ENCODE measurements at regions not wholly inside any gene's neighbourhood (a gene's known extent, or its start where the extent isn't known, plus 50 kb on each side); places are given as distances from the start of the nearest gene placed in this dataset.

GRCh38 chr14:27371209-27371608, 773.4 kb upstream of the NOVA1 start:
- intact Hi-C loops (cut with DNase I): no loop called here

GRCh38 chr14:27371868-27372267, 774.0 kb upstream of the NOVA1 start:
- no peaks in the 10 kb centered on the region for H3K27me3 ChIP-seq
- H3K4me1 ChIP-seq: no peaks in the 10 kb centered on the region
- H3K36me3 ChIP-seq: no peaks in the 10 kb centered on the region
- H3K27ac ChIP-seq: no peak overlapping the region
- no peaks in the 10 kb centered on the region for H3K9me3 ChIP-seq
- H3K4me3 ChIP-seq (replicated peaks in 1 of 3): no peak overlapping the region
- WGBS, 2 donors: 77 to 82% methylated on average over 4 of the region's 4 CpGs
- intact Hi-C loops (cut with DNase I): no loop called here
- no peak for DNase-seq
- TF ChIP-seq CTCF (IDR thresholded peaks at IDR 0.05) (no peak), POLR2A (IDR thresholded peaks at IDR 0.05) (no peak)

More at GRCh38 chr14:27371209-27371608, 773.4 kb upstream of the NOVA1 start:
- DNase-seq: no peak
- WGBS, 2 donors: 93 to 95% methylated on average over 4 of the region's 4 CpGs
- Histone ChIP-seq H3K36me3 (no peaks in the 10 kb centered on the region), H3K4me1 (no peaks in the 10 kb centered on the region), H3K27me3 (no peaks in the 10 kb centered on the region), H3K4me3 (replicated peaks in 1 of 3) (no peak overlapping the region), H3K27ac (no peak overlapping the region), H3K9me3 (no peaks in the 10 kb centered on the region)
- no peak for TF ChIP-seq CTCF (IDR thresholded peaks at IDR 0.05)
- no peak for TF ChIP-seq POLR2A (IDR thresholded peaks at IDR 0.05)

- intact Hi-C loops (cut with DNase I): no loop called here
- DNase-seq: no peak
- no peaks in the 10 kb centered on the region for H3K27me3 ChIP-seq
- H3K27ac ChIP-seq: no peak overlapping the region
- no peak for TF ChIP-seq POLR2A (IDR thresholded peaks at IDR 0.05)
- TF ChIP-seq CTCF (IDR thresholded peaks at IDR 0.05): no peak
- no peaks in the 10 kb centered on the region for H3K36me3 ChIP-seq
- no peak overlapping the region for H3K4me3 ChIP-seq (replicated peaks in 1 of 3)
- no peaks in the 10 kb centered on the region for H3K9me3 ChIP-seq
- no peaks in the 10 kb centered on the region for H3K4me1 ChIP-seq
Measured at GRCh38 chr14:27372771-27373170, 774.9 kb upstream of the NOVA1 start.

- Histone ChIP-seq H3K36me3 (no peaks in the 10 kb centered on the region), H3K4me1 (no peaks in the 10 kb centered on the region), H3K27ac (no peak overlapping the region), H3K4me3 (replicated peaks in 1 of 3) (no peak overlapping the region), H3K27me3 (no peaks in the 10 kb centered on the region), H3K9me3 (no peaks in the 10 kb centered on the region)
- intact Hi-C loops (cut with DNase I): no loop called here
- 75 to 83% methylated on average over 6 to 9 of the region's 9 CpGs for WGBS, 2 donors
- DNase-seq: no peak
- TF ChIP-seq POLR2A (IDR thresholded peaks at IDR 0.05) (no peak), CTCF (IDR thresholded peaks at IDR 0.05) (no peak)
Measured at GRCh38 chr14:27384124-27384523, 786.3 kb upstream of the NOVA1 start.

GRCh38 chr14:27386391-27386790, 788.6 kb upstream of the NOVA1 start:
- no peak for TF ChIP-seq POLR2A (IDR thresholded peaks at IDR 0.05)
- DNase-seq: no peak
- H3K9me3 ChIP-seq: no peaks in the 10 kb centered on the region
- no peak overlapping the region for H3K27ac ChIP-seq
- intact Hi-C loops (cut with DNase I): no loop called here
- no peaks in the 10 kb centered on the region for H3K36me3 ChIP-seq
- WGBS, 2 donors: 78 to 79% methylated on average over 3 of the region's 3 CpGs
- H3K4me1 ChIP-seq: no peaks in the 10 kb centered on the region
- H3K27me3 ChIP-seq: no peaks in the 10 kb centered on the region
- no peak overlapping the region for H3K4me3 ChIP-seq (replicated peaks in 1 of 3)

GRCh38 chr14:27387463-27387862, 789.6 kb upstream of the NOVA1 start:
- Histone ChIP-seq H3K27ac (no peak overlapping the region), H3K4me1 (no peaks in the 10 kb centered on the region), H3K27me3 (no peaks in the 10 kb centered on the region), H3K4me3 (replicated peaks in 1 of 3) (no peak overlapping the region), H3K36me3 (no peaks in the 10 kb centered on the region), H3K9me3 (no peaks in the 10 kb centered on the region)
- TF ChIP-seq POLR2A (IDR thresholded peaks at IDR 0.05) (no peak), CTCF (IDR thresholded peaks at IDR 0.05) (no peak)
- intact Hi-C loops (cut with DNase I): no loop called here
- 69% methylated on average over 1 of the region's 1 CpG for WGBS, 2 donors
- DNase-seq: no peak

Measured in thyroid gland (tissue), 4 donors.